Gastroesophageal sphincter (tissue), 3 donors: ENCODE measurements at regions not wholly inside any gene's neighbourhood (a gene's known extent, or its start where the extent isn't known, plus 50 kb on each side); places are given as distances from the start of the nearest gene placed in this dataset.

Experiments
- EP300 ChIP-seq: sonication (generic); formaldehyde crosslinking; IDR thresholded peaks from one replicate; pipeline ENCODE4 v1.6.1; 2017; ENCODE audit warnings: antibody characterized with exemption, mild to moderate bottlenecking
- POLR2A ChIP-seq, 2 donors: fragments of 450-650 bp; IDR thresholded peaks; one replicate each; pipeline ENCODE4 v1.6.1; 2017; ENCODE audit warnings: antibody characterized with exemption in 2 of 2, mild to moderate bottlenecking in 2 of 2, moderate library complexity in 1 of 2
- POLR2AphosphoS5 ChIP-seq: sonication (generic); formaldehyde crosslinking; IDR thresholded peaks from one replicate; pipeline ENCODE4 v1.6.1; 2017; ENCODE audit warnings: antibody characterized with exemption
- TF ChIP-seq, protein P1 (sequence below), 4 experiments: fragments of 200-600 bp in 2 of 4; fragments of 450-650 bp in 2 of 4; sonication (generic) in 1 of 4; IDR thresholded peaks; one replicate each; pipeline ENCODE4 v1.5.1; 2017 to 2019; ENCODE audit warnings: antibody characterized with exemption in 4 of 4, mild to moderate bottlenecking in 2 of 4, moderate library complexity in 2 of 4

DNA sequence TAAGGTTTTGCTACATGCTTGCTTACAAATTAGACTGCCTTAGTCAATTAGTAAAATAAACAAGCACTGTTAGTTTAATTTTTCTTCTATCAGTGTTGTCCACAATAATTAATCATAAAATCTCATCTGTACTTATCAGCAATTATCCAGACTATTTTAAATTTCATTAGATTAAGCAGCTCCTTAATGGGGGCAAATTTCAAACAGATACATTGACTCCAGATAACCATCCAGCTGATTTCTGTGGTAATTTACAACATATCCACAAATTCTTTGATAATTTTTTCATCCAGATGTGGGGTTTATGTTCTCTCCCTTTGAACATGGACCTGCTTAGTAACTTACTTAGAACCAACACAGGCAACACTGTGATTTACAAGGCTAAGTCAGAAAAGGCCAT lies 170.4 kb upstream of the CWC22 start:
- TF ChIP-seq, protein P1, sequence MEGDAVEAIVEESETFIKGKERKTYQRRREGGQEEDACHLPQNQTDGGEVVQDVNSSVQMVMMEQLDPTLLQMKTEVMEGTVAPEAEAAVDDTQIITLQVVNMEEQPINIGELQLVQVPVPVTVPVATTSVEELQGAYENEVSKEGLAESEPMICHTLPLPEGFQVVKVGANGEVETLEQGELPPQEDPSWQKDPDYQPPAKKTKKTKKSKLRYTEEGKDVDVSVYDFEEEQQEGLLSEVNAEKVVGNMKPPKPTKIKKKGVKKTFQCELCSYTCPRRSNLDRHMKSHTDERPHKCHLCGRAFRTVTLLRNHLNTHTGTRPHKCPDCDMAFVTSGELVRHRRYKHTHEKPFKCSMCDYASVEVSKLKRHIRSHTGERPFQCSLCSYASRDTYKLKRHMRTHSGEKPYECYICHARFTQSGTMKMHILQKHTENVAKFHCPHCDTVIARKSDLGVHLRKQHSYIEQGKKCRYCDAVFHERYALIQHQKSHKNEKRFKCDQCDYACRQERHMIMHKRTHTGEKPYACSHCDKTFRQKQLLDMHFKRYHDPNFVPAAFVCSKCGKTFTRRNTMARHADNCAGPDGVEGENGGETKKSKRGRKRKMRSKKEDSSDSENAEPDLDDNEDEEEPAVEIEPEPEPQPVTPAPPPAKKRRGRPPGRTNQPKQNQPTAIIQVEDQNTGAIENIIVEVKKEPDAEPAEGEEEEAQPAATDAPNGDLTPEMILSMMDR (IDR thresholded peaks at IDR 0.05): no peak
- TF ChIP-seq EP300 (no peak), POLR2A (IDR thresholded peaks at IDR 0.05) (no peak), POLR2AphosphoS5 (no peak)
